ENCODE measurements at regions not wholly inside any gene's neighbourhood (a gene's known extent, or its start where the extent isn't known, plus 50 kb on each side); places are given as distances from the start of the nearest gene placed in this dataset.
"Not testable (repeated sequence)": the region's sequence is repeated elsewhere in the genome, so short reads cannot be mapped to it uniquely, and the experiment has no call there.

DNA sequence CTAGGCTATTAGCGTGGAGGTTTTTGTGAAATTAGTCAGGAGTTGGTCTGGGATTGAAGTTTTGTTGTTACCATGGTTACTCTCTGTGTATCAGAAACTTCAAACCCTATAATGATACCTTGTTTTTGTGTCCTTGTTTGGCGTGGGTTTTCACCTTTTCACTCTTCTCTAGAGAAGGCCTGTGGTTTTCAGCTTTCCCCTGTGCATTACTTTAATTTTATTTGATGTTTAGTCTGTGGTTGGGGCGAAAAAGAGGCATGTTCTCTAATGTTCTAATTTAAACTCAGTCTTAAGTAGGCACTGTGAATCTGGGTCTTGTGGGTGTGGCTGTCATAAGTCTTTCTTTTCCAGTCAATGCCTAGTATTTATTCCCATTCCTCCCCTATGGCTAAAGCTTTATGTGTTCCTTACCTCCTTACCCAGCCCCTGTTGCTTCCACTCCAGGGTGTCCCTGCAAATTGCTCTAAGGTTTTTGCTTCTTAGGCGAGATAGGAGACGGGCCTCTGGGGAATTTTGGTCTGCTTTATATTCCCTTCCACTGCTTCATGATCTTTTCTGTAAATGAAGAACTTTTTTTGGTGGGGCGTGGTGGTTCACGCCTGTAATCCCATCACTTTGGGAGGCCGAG, 125.1 kb upstream of the XIST start:
- intact Hi-C loops (cut with micrococcal nuclease; ENCODE audit: unreplicated experiment), result no loop called here
- H3K4me1 ChIP-seq (ENCODE audit: insufficient read depth, low read length), result peaks cover 8% of the 10 kb centered on the region
- H3K4me3 ChIP-seq (replicated peaks in 1 of 3; ENCODE audit: insufficient read depth in 1 of 3, low read depth in 2 of 3, low read length in 3 of 3), result no peak overlapping the region
- DNase-seq (ENCODE audit: low spot score) (no peak), FAIRE-seq (no peak), ATAC-seq (no peak)
- H3K4me2 ChIP-seq (ENCODE audit: low read depth, low read length), result no peak overlapping the region
- H4K20me1 ChIP-seq (ENCODE audit: insufficient read depth, low read length), result no peaks in the 10 kb centered on the region
- H3K27me3 ChIP-seq (ENCODE audit: control insufficient read depth in 1 of 2, insufficient read depth in 2 of 2, low read length in 2 of 2), result no peaks in the 10 kb centered on the region
- peaks cover 46% of the 10 kb centered on the region for H3K79me2 ChIP-seq (ENCODE audit: insufficient read depth, low read length)
- WGBS (ENCODE audit: low lambda C conversion rate), result 98% methylated on average over 8 of the region's 8 CpGs
- no peak overlapping the region for H2AFZ ChIP-seq (ENCODE audit: low read length)
- H3K9ac ChIP-seq (ENCODE audit: insufficient read depth, low read depth, low read length), result no peak overlapping the region
- TF ChIP-seq RFX1 (IDR thresholded peaks at IDR 0.05), result 0 out of 2 replicates have a peak, but pooled peaks have one; percentile 9
- no peak for TF ChIP-seq NR2F1 (CRISPR knock-in tag; IDR thresholded peaks at IDR 0.05)
- H3K9me3 ChIP-seq (ENCODE audit: low read length), result no peaks in the 10 kb centered on the region
- POLR2A ChIA-PET, result no interaction called here
- in situ Hi-C loops (cut with HindIII; ENCODE audit: extremely low pct_ligation_motif_present, low pct_unique_long_range_greater_than_20kb), result no loop called here
- no peak overlapping the region for H3K27ac ChIP-seq (ENCODE audit: extremely low read length, insufficient read depth, low read length)
- BruUV-seq (replicated peaks), result no TSS peak
- CTCF ChIA-PET (ENCODE audit: low intra/inter-chr PET ratio, low total read pairs), result no interaction called here
- H3K36me3 ChIP-seq (replicated peaks in 1 of 2; ENCODE audit: control insufficient read depth in 1 of 2, insufficient read depth in 2 of 2, low read length in 2 of 2), result no peaks in the 10 kb centered on the region

DNA sequence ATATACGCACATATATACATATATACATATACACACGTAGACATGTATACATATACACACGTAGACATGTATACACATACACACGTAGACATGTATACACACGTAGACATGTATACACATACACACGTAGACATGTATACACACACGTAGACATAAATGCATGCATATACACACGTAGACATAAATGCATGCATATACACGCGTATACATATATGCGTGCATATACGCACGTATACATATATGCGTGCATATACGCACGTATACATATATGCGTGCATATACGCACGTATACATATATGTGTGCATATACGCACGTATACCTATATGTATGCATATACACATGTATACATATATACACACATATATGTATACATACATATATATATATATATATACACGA, 114.9 kb upstream of the XIST start:
- H3K4me2 ChIP-seq (ENCODE audit: low read depth, low read length); H2AFZ ChIP-seq (ENCODE audit: low read length); H3K9ac ChIP-seq (ENCODE audit: insufficient read depth, low read depth, low read length); H3K27ac ChIP-seq (ENCODE audit: extremely low read length, insufficient read depth, low read length); H3K27me3 ChIP-seq (ENCODE audit: control insufficient read depth in 1 of 2, insufficient read depth in 2 of 2, low read length in 2 of 2); ATAC-seq; BruUV-seq (replicated peaks); FAIRE-seq; DNase-seq (ENCODE audit: low spot score); H4K20me1 ChIP-seq (ENCODE audit: insufficient read depth, low read length); H3K9me3 ChIP-seq (ENCODE audit: low read length); H3K4me1 ChIP-seq (ENCODE audit: insufficient read depth, low read length); H3K4me3 ChIP-seq (replicated peaks in 1 of 3; ENCODE audit: insufficient read depth in 1 of 3, low read depth in 2 of 3, low read length in 3 of 3); in situ Hi-C loops (cut with HindIII; ENCODE audit: extremely low pct_ligation_motif_present, low pct_unique_long_range_greater_than_20kb); CTCF ChIA-PET (ENCODE audit: low intra/inter-chr PET ratio, low total read pairs); H3K36me3 ChIP-seq (replicated peaks in 1 of 2; ENCODE audit: control insufficient read depth in 1 of 2, insufficient read depth in 2 of 2, low read length in 2 of 2); intact Hi-C loops (cut with micrococcal nuclease; ENCODE audit: unreplicated experiment); POLR2A ChIA-PET: not testable (repeated sequence)
- WGBS (ENCODE audit: low lambda C conversion rate), result 96% methylated on average over 22 of the region's 22 CpGs
- peaks cover 16% of the 10 kb centered on the region for H3K79me2 ChIP-seq (ENCODE audit: insufficient read depth, low read length)
